Naive thymus-derived CD4-positive, alpha-beta T cell (primary cell): ENCODE measurements at regions not wholly inside any gene's neighbourhood (a gene's known extent, or its start where the extent isn't known, plus 50 kb on each side); places are given as distances from the start of the nearest gene placed in this dataset.

ENCODE experiments used
- ATAC-seq: fragments of 150-1000 bp; cut with Tn5 transposase; 2 replicates; pipeline ENCODE4 v1.10.0; 2021; ENCODE audit warnings: mild to moderate bottlenecking, moderate library complexity
- CTCF ChIA-PET: fragments of 350-600 bp; sonication (Branson Sonifier 250); formaldehyde crosslinking; loops from one replicate; lab custom pipeline; 2021; ENCODE audit warnings: antibody characterized with exemption; lab: Charles Lee
- POLR2A ChIA-PET: fragments of 350-600 bp; sonication (Branson Sonifier 250); formaldehyde crosslinking; loops from one replicate; lab custom pipeline; 2021; ENCODE audit warnings: antibody characterized with exemption, inconsistent platforms; lab: Charles Lee
- DNase-seq, 9 donors: peaks; one replicate each; pipeline versions ENCODE4 v3.0.0 to v3.0.0-alpha.2; 2020 to 2022; ENCODE audit warnings: mixed read lengths in 1 of 9
- H3K27ac ChIP-seq: one replicate; pipeline ENCODE4 v1.7.0; 2013; ENCODE audit warnings: mild to moderate bottlenecking, low read depth, low read length, moderate library complexity
- H3K27me3 ChIP-seq, 2 donors: one replicate each; pipeline ENCODE4 v1.7.0; 2013; ENCODE audit warnings: low read length in 2 of 2, mild to moderate bottlenecking in 2 of 2, moderate library complexity in 2 of 2; ENCODE audit not compliant: control insufficient read depth in 2 of 2, insufficient read depth in 2 of 2
- H3K36me3 ChIP-seq, 3 experiments: 1 replicate in 2 of 3; 2 replicates in 1 of 3; pipeline ENCODE4 v1.7.0; 2013; ENCODE audit warnings: low read length in 3 of 3, mild to moderate bottlenecking in 3 of 3, moderate library complexity in 1 of 3; ENCODE audit not compliant: insufficient read depth in 3 of 3, control insufficient read depth in 2 of 3
- H3K4me1 ChIP-seq, 2 donors: one replicate each; pipeline ENCODE4 v1.7.0; 2013; ENCODE audit warnings: low read length in 2 of 2, mild to moderate bottlenecking in 2 of 2, moderate library complexity in 1 of 2; ENCODE audit not compliant: control insufficient read depth in 2 of 2, insufficient read depth in 2 of 2
- H3K4me3 ChIP-seq: 2 replicates; pipeline ENCODE4 v1.7.0; 2013; ENCODE audit warnings: mild to moderate bottlenecking, low read length
- H3K9me3 ChIP-seq, 3 experiments: 1 replicate in 2 of 3; 2 replicates in 1 of 3; pipeline ENCODE4 v1.7.0; 2013; ENCODE audit warnings: low read length in 3 of 3; ENCODE audit not compliant: control insufficient read depth in 2 of 3
- H3K27ac Mint-ChIP-seq, 9 donors: one replicate each; pipeline ENCODE4 v1.8.0; 2020 to 2022; ENCODE audit warnings: mixed read lengths in 9 of 9, mild to moderate bottlenecking in 8 of 9, moderate library complexity in 5 of 9, inconsistent platforms in 2 of 9
- H3K27me3 Mint-ChIP-seq, 5 donors: one replicate each; pipeline ENCODE4 v1.8.0; 2021 to 2022; ENCODE audit warnings: mixed read lengths in 5 of 5, mild to moderate bottlenecking in 1 of 5
- H3K36me3 Mint-ChIP-seq, 5 donors: one replicate each; pipeline ENCODE4 v1.8.0; 2020 to 2022; ENCODE audit warnings: mixed read lengths in 5 of 5, mild to moderate bottlenecking in 3 of 5, inconsistent platforms in 1 of 5
- H3K4me1 Mint-ChIP-seq, 7 donors: one replicate each; pipeline ENCODE4 v1.8.0; 2020 to 2022; ENCODE audit warnings: mixed read lengths in 7 of 7, mild to moderate bottlenecking in 3 of 7, inconsistent platforms in 1 of 7
- H3K4me3 Mint-ChIP-seq, 10 donors: one replicate each; pipeline ENCODE4 v1.8.0; 2020 to 2022; ENCODE audit warnings: mild to moderate bottlenecking in 10 of 10, mixed read lengths in 10 of 10, moderate library complexity in 6 of 10, inconsistent platforms in 2 of 10
- H3K9me3 Mint-ChIP-seq, 11 donors: one replicate each; pipeline ENCODE4 v1.8.0; 2020 to 2022; ENCODE audit warnings: mixed read lengths in 11 of 11, mild to moderate bottlenecking in 4 of 11, inconsistent platforms in 1 of 11, moderate library complexity in 1 of 11
- intact Hi-C, 2 donors: fragments of 100-400 bp; cut with micrococcal nuclease; formaldehyde crosslinking; loops; one replicate each; pipeline ENCODE4 v1.15.1; 2023

- Histone ChIP-seq H3K9me3 (peaks cover 0 to 6% (median 0%) of the 10 kb centered on the region in 3 experiments), H3K36me3 (no peaks in the 10 kb centered on the region), H3K4me1 (no peaks in the 10 kb centered on the region), H3K27ac (no peak overlapping the region), H3K4me3 (no peak overlapping the region), H3K27me3 (no peaks in the 10 kb centered on the region)
- intact Hi-C loops = no loop called here
- peaks cover 0 to 3% (median 0%) of the 10 kb centered on the region in 5 donors for H3K36me3 Mint-ChIP-seq
- ATAC-seq (no peak), DNase-seq (no peak)
- H3K4me1 Mint-ChIP-seq = no peaks in the 10 kb centered on the region
- ChIA-PET CTCF (no interaction called here), POLR2A (no interaction called here)
- H3K4me3 Mint-ChIP-seq = no peak overlapping the region
- peaks cover 0 to 10% (median 0%) of the 10 kb centered on the region in 11 donors for H3K9me3 Mint-ChIP-seq
- H3K27ac Mint-ChIP-seq = no peak overlapping the region
- peaks cover 2 to 27% (median 23%) of the 10 kb centered on the region in 5 donors for H3K27me3 Mint-ChIP-seq
Observed at GRCh38 chr13:44003481-44003880, 123.8 kb downstream of the LACC1 start.

- H3K27ac Mint-ChIP-seq = no peak overlapping the region
- intact Hi-C loops = no loop called here
- no peak overlapping the region for H3K4me3 ChIP-seq
- DNase-seq (no peak), ATAC-seq (no peak)
- no peaks in the 10 kb centered on the region for H3K4me1 Mint-ChIP-seq
- peaks cover 0 to 10% (median 0%) of the 10 kb centered on the region in 11 donors for H3K9me3 Mint-ChIP-seq
- H3K27ac ChIP-seq = no peak overlapping the region
- H3K27me3 ChIP-seq = no peaks in the 10 kb centered on the region
- ChIA-PET CTCF (no interaction called here), POLR2A (no interaction called here)
- H3K4me3 Mint-ChIP-seq = no peak overlapping the region
- peaks cover 0 to 6% (median 0%) of the 10 kb centered on the region in 3 experiments for H3K9me3 ChIP-seq
- H3K4me1 ChIP-seq = no peaks in the 10 kb centered on the region
- H3K36me3 Mint-ChIP-seq = peaks cover 0 to 3% (median 0%) of the 10 kb centered on the region in 5 donors
- no peaks in the 10 kb centered on the region for H3K36me3 ChIP-seq
- H3K27me3 Mint-ChIP-seq = peaks cover 2 to 27% (median 23%) of the 10 kb centered on the region in 5 donors
Observed at GRCh38 chr13:44004878-44005277, 125.2 kb downstream of the LACC1 start.

- H3K27ac ChIP-seq = no peak overlapping the region
- H3K9me3 Mint-ChIP-seq = peaks cover 0 to 7% (median 0%) of the 10 kb centered on the region in 11 donors
- intact Hi-C loops = no loop called here
- ATAC-seq = no peak
- H3K27me3 Mint-ChIP-seq = peaks cover 2 to 18% (median 8%) of the 10 kb centered on the region in 5 donors
- no peak overlapping the region for H3K4me3 ChIP-seq
- no peaks in the 10 kb centered on the region for H3K36me3 ChIP-seq
- H3K27ac Mint-ChIP-seq = no peak overlapping the region
- peaks cover 0 to 6% (median 0%) of the 10 kb centered on the region in 3 experiments for H3K9me3 ChIP-seq
- POLR2A ChIA-PET = no interaction called here
- no peak overlapping the region for H3K4me3 Mint-ChIP-seq
- CTCF ChIA-PET = no interaction called here
- H3K27me3 ChIP-seq = no peaks in the 10 kb centered on the region
- no peaks in the 10 kb centered on the region for H3K36me3 Mint-ChIP-seq
- no peaks in the 10 kb centered on the region for H3K4me1 Mint-ChIP-seq
- H3K4me1 ChIP-seq = no peaks in the 10 kb centered on the region
- no peak for DNase-seq
Observed at GRCh38 chr13:44007451-44007850, 127.7 kb downstream of the LACC1 start.

- Histone ChIP-seq H3K36me3 (no peaks in the 10 kb centered on the region), H3K4me3 (no peak overlapping the region), H3K27me3 (no peaks in the 10 kb centered on the region), H3K27ac (no peak overlapping the region), H3K9me3 (peaks cover 0 to 6% (median 0%) of the 10 kb centered on the region in 3 experiments), H3K4me1 (no peaks in the 10 kb centered on the region)
- POLR2A ChIA-PET = interaction anchor here (0.6 kb wide), 1 partner anchor 111 kb away, joined by 3 read pairs; no protein-coding TSS in a partner anchor
- CTCF ChIA-PET = no interaction called here
- no peaks in the 10 kb centered on the region for H3K27me3 Mint-ChIP-seq
- H3K9me3 Mint-ChIP-seq = peaks cover 0 to 7% (median 0%) of the 10 kb centered on the region in 11 donors
- no peak overlapping the region for H3K27ac Mint-ChIP-seq
- H3K4me1 Mint-ChIP-seq = no peaks in the 10 kb centered on the region
- ATAC-seq (no peak), DNase-seq (no peak)
- intact Hi-C loops = no loop called here
- H3K36me3 Mint-ChIP-seq = no peaks in the 10 kb centered on the region
- no peak overlapping the region for H3K4me3 Mint-ChIP-seq
Observed at GRCh38 chr13:44011036-44011435, 131.3 kb downstream of the LACC1 start.

GRCh38 chr13:44012910-44013757 is 133.4 kb downstream of the LACC1 start:
- POLR2A ChIA-PET = no interaction called here

GRCh38 chr13:44013758-44014291 is 134.1 kb downstream of the LACC1 start:
- no peaks in the 10 kb centered on the region for H3K27me3 Mint-ChIP-seq
- CTCF ChIA-PET = no interaction called here
- Histone ChIP-seq H3K27ac (no peak overlapping the region), H3K4me1 (no peaks in the 10 kb centered on the region), H3K9me3 (no peaks in the 10 kb centered on the region), H3K36me3 (no peaks in the 10 kb centered on the region), H3K4me3 (no peak overlapping the region), H3K27me3 (no peaks in the 10 kb centered on the region)
- H3K4me3 Mint-ChIP-seq = no peak overlapping the region
- H3K36me3 Mint-ChIP-seq = no peaks in the 10 kb centered on the region
- no peak for DNase-seq
- POLR2A ChIA-PET = no interaction called here
- H3K9me3 Mint-ChIP-seq = no peaks in the 10 kb centered on the region
- ATAC-seq = no peak
- intact Hi-C loops = no loop called here
- H3K27ac Mint-ChIP-seq = no peak overlapping the region
- peaks cover 5 to 12% (median 10%) of the 10 kb centered on the region in 7 donors for H3K4me1 Mint-ChIP-seq

More at GRCh38 chr13:44012910-44013757, 133.4 kb downstream of the LACC1 start:
- Mint-ChIP-seq H3K4me1 (peaks cover 5 to 10% (median 8%) of the 10 kb centered on the region in 7 donors), H3K36me3 (no peaks in the 10 kb centered on the region), H3K9me3 (no peaks in the 10 kb centered on the region), H3K27me3 (no peaks in the 10 kb centered on the region), H3K27ac (no peak overlapping the region), H3K4me3 (no peak overlapping the region)
- Histone ChIP-seq H3K4me3 (no peak overlapping the region), H3K36me3 (no peaks in the 10 kb centered on the region), H3K27ac (no peak overlapping the region), H3K4me1 (no peaks in the 10 kb centered on the region), H3K27me3 (no peaks in the 10 kb centered on the region), H3K9me3 (no peaks in the 10 kb centered on the region)
- ATAC-seq = no peak
- CTCF ChIA-PET = interaction anchor here (0.7 kb wide), 1 partner anchor 28 kb away, joined by 4 read pairs; no protein-coding TSS in a partner anchor
- no peak for DNase-seq
- intact Hi-C loops = no loop called here
